ENCODE measurements at regions not wholly inside any gene's neighbourhood (a gene's known extent, or its start where the extent isn't known, plus 50 kb on each side); places are given as distances from the start of the nearest gene placed in this dataset.

DNA sequence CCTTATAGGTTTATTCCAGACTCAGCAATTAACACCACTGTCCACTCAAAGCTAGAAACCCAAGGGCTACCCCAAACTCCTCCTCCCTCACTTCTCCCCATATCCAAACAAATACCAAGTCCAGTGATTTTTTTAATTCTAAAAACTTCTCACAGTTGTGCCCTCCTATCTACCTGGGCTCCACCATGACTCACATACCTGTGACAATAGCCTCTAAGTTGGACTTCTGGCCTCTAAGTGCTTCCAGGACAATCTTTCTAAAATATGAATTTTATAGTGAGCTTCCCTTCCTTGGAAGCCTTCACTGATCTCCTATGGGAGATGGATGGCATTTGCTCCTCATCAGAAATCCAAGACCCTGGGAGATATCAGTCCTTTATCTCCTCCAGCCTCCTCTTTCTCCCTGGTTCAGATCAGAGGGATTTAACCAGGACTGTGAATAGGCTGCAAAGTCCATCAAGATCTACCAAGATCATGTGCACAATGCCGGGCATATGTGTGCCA is 219.3 kb downstream of the TOMM20 start:
- in situ Hi-C loops (cut with MboI; ENCODE audit: low sequenced_read_pairs): no loop called here

DNA sequence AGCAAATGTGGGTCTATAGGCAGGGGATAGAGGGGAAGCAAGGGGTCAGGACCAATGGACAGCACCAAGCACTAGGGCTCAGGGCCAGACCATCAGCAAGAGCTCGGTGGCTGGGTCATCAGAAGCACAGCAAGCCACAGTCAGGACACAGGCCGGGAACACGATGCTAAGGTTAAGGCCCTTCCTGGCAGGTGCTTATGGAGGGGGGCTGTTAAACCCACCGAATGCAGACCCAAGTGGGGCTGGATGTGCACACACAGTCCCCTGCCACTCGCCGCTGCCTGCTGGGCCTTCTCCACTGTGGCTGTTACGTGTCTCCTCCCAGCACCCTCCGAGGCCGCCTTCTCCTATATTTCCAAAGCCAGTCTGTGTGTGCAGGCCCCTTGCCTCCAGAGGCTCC is 220.1 kb downstream of the TOMM20 start:
- in situ Hi-C loops (cut with MboI; ENCODE audit: low sequenced_read_pairs): no loop called here

DNA sequence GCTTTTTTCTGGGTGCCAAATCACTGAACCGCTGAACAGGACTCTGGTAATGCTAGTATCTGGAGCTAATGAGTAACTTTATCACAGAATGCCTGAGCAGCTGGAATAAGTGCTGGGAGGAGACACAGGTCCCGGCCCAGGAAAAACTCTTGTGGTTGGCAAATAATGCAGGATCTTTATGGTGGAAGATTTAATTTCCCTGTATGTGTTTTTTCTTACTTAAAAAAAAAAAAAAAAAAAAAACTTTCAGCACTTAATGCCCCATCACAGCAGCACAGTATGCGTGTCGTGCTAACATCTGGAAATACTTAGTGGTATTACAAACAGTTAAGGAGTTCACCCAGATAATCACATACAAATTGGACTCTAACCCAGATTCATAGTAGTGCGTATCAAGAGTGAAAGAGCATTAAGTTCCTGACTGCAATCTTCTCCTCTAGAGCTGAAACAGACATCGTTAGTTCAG is 220.7 kb downstream of the TOMM20 start:
- in situ Hi-C loops (cut with MboI; ENCODE audit: low sequenced_read_pairs): no loop called here

DNA sequence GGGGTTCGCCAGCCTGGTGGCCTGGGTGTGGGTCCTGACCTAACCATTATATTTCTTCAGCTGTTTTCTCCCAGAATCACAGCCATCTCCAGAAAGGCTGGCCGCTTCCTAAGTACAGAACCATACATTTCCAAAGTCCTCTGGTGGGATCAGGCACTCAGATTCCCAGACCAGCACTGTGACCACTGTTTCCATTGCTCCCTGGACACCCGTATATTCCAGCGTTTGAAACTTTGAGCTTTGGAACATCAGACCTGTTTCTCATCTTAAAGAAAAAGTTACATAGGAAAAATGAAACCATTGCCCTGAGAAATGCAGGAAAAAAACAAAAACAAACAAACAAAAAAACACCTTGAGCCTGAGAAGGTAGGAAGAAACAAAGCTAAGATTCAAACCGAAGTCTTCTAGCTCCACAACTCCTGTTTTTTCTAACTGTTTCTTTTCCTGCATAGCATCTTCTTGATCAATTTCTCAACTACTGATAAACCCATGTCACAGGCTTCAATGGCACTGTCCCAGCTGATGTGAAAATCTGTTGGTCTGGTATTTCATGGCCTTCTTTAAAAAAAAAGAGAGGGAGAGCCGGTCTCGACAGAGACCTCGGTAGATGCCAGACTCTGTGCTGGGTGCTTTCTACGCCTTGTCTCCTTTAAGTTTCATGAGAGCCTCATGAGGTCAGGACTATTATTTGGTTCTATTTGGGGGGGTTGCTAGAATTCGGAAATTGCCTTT is 221.3 kb downstream of the TOMM20 start:
- in situ Hi-C loops (cut with MboI; ENCODE audit: low sequenced_read_pairs): no loop called here

DNA sequence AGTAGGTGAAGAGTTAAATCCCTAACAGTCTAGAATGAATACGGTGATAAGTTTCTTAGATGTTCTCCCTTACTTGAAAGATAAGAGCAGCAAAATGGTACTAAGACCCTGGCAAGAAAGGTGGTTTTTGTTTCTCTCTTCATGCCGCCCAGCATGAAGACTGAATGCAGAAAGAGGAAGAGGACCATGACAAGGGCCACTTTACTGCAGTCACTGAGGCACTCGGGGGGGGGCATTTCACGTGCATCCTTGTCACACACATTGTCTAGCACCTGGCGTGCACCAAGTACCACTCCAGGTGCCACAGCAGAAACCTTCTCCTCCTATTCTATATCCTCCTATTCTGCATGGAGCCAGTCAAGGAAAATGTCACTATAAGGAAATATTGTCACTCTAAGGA is 222.0 kb downstream of the TOMM20 start:
- in situ Hi-C loops (cut with MboI; ENCODE audit: low sequenced_read_pairs): no loop called here

DNA sequence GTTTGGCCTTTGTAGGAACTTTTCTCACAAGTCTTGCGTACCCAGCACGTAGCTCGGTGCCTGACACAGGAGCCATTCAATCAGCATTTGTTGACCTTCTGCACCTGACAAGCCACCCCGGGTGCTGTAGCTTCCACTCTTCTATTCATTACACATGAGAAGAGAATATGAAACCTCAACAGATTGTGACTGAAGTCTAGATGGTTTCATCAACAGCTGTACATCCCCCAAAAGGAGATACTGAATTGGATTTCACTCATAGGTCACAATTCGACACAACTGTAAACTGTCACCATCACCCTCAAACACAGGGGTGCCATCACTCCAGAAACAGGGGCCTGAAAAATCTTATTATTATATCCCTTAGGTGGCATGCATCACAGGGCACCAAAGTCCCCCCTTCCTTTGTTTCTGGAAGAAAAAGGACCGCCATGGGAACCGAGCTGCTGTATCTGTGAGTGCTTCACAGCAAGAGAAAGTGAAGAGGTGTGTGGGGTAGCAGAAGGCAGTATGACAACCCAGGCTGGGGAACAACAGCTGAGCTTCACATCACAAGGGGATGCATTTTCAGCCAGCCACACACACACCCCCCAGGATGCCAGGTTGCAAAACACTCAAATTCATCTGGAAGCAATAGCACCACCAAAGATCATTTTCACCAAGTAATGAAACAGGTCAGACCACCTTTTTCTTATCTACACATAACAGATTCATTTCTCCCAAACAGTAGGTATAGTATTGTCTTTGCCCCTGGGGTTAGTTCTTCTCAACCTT is 225.7 kb downstream of the TOMM20 start:
- in situ Hi-C loops (cut with MboI; ENCODE audit: low sequenced_read_pairs): no loop called here

DNA sequence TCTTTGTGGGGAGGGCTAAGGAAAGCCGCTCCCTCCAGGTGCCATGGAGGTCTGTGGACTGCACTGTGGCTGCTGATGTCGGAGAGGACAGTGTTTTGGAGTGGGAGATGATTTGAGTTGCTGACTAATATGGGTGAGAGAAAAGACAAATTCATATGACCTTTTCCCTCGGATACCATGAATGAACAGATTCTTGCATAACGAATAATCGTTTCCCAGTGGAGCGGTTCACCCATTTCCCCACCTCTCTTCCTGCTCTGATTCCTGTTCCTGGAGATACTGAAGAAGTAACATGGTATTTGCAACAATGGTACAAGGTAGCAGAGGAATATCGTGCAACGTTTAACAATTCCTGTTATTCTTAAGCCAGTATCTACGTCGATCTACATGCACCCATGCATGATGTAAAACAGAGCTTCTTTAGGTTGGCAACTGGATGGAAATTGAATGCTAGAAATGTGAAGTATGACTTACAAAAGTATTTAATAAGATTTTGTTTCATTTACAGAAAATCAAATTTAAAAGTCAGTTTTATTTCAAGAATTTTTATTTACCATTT is 227.1 kb downstream of the TOMM20 start:
- in situ Hi-C loops (cut with MboI; ENCODE audit: low sequenced_read_pairs): no loop called here

DNA sequence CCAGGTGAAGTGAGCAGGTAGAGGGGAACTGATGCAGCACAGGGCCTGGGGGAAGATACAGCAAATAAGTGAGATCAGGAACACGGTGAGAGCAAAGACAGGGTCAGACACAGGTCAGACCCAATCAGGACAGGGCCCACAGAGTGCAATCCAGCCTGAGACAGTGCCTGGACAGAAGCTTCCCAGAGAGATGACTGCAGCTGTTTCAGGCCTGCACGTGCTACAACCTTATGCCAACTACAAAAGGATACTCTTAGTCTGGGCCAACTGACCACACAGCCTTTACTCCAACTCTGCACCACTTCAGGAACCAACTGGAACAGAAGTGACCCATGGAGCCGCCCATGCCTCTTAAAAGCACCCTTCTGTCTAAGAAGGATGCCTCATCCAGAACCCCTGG is 228.0 kb downstream of the TOMM20 start:
- in situ Hi-C loops (cut with MboI; ENCODE audit: low sequenced_read_pairs): no loop called here

DNA sequence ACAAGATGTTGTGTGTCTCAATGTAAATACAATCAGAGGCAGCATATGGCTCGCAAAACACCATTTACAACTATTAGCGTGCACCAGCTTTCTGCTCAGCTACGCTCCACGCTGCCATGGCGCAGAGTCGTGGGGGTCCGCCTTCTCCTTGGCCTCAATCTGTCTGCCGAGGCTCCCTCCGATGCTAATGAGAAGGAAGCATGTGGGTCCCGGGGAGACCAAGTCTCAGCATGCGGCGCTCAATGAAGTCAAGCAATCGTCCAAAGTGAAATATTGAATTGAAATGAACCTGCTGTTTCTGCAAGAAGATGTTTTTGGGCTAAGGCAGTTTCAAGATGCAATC is 228.9 kb downstream of the TOMM20 start:
- in situ Hi-C loops (cut with MboI; ENCODE audit: low sequenced_read_pairs): no loop called here

DNA sequence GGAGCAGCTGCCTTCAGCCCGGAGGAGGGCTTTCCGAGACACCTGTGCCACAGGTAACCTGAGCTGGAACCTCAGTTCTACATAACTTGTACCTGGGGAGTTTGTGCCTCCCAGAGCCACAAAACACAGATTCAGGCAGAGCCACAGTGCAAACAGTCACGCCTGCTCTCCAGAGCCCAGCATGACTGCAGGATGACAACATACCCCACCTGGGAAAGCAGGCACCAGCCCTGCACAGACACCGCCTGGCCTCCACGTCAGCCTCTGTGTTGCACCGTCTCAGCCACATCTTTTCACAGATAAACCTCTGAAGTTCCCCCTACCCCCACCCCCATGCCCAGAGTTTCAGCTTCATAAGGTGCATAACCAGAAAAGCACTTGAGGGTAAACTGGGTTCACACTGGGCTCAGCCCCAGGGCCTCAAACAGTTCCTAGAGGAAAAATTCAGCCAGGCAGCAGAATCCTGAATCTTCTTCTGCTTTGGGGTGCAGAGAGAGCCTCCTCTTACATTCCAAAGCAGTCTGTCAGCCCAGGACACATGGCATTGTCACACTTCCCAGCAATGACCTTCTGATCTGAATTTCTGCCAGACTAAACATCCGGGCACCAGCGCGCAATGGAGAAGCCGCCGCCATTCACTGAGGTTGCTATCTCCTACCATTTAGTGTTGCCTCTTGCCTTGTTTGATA is 229.5 kb downstream of the TOMM20 start:
- in situ Hi-C loops (cut with MboI; ENCODE audit: low sequenced_read_pairs): no loop called here

DNA sequence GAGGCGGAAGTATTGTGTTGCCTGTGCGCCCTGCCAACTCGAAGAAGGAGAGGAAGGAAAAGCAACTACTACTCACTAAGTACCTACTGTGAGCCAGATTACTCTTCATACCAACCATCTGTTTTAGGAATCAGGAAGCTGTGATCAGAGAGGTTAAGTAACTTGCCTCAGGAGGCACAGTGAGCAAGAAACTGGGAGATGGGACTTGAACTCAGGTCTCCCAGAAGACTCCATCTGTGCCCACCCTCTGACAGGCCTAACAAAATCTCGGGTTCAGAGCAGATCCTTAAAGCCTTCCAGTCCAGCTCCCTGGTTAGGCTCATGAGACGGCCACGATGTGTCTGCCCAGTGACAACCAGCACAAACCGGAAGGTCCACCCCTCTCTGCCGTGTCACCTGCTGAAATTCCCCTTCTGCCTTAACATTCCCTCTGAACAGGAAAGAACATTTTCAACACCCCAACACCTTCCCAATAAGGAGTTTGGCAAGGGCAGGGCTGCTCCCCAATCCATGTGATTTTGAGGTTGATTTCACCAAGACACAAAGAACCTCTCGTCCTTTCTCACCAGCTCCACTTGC is 230.1 kb downstream of the TOMM20 start:
- in situ Hi-C loops (cut with MboI; ENCODE audit: low sequenced_read_pairs): no loop called here

DNA sequence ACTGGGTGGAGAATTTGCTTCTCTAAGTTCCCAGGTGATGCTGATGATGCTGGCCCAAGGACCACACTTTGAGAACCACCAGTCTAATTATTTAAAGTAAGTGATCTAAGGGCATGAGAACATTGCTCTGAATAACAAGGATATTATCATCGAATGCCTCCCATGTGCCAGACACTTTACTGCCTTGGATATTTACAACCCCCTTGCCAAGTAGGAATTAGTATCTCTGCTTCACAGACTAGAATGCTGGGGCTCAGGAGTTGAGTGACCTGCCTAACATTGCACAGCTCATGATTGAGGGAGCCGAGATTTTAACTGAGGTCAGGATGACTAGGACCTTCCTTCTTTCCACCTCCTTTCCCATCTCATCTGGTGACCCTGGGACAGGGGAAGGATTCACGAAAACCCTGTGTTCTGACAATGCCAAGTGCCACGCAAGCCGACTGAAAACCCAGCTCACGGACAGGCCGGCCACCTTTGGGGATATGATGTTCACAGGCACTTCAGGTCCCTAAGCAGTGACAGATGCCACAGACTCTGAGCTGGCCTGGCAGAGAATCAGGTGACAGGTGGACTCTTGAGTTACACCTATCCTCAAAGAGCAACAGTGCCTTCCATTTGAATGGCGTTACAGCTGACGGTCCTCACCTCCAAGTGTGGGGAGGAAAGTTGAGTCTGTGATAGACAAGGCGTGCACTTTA is 230.7 kb downstream of the TOMM20 start:
- in situ Hi-C loops (cut with MboI; ENCODE audit: low sequenced_read_pairs): no loop called here

DNA sequence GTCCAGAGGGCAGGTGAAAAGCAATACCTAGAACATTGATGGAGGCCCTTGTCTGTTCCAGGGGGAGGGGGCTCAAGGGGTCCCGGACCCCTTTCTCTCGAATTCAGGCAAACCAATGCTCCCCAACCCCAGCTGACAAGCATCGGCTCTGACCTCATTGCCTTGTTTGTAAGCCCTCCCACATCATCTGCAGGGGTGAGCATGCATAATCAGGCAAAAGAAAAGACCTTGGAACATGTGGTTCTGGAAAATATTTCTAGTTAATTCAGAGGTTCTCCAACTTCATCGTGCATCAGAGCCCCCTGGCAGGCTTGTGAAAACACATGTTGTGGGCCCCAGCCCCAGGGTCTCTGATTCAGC is 231.3 kb downstream of the TOMM20 start:
- in situ Hi-C loops (cut with MboI; ENCODE audit: low sequenced_read_pairs): no loop called here

DNA sequence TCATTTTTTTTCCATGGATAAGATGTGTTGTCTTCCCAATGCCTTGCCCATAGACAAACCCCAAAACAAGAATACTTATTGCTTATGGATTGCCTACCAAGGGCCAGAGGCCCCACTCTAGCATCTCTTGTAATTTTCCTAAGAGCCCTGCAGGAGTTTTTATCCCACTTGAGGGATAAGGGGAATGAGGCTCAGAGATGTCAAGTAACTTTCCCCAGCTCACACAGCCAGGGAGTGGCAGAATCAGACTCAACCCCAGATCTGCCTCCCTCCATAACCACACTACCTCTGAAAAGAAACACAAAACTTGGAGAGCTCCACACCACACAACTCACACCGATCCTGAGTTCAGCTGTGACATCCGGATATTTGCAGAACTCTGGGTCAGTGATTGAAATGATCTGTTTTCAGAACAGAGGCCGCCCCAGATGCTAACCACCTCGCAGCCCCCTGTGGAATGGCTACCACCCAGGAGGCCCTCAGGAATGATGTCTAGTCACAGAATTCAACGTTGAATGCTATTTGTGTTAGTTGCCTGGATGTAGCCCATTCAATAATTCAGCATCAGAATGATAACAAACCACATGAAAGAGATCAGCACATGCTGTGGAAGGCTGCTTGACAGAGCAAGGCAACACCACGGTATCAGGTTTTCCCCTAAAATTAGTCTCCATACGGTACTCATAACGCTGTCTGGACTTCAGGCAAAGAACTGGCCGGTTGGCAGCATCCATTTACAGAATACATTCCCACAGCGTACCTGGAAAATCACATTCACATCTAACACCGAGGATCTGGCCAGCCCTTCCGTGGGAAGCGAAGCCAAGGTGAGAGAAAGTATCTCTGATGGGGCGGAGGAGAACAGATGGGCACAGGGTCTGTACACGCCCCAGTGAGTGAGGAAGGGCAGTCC is 231.9 kb downstream of the TOMM20 start:
- in situ Hi-C loops (cut with MboI; ENCODE audit: low sequenced_read_pairs): no loop called here

DNA sequence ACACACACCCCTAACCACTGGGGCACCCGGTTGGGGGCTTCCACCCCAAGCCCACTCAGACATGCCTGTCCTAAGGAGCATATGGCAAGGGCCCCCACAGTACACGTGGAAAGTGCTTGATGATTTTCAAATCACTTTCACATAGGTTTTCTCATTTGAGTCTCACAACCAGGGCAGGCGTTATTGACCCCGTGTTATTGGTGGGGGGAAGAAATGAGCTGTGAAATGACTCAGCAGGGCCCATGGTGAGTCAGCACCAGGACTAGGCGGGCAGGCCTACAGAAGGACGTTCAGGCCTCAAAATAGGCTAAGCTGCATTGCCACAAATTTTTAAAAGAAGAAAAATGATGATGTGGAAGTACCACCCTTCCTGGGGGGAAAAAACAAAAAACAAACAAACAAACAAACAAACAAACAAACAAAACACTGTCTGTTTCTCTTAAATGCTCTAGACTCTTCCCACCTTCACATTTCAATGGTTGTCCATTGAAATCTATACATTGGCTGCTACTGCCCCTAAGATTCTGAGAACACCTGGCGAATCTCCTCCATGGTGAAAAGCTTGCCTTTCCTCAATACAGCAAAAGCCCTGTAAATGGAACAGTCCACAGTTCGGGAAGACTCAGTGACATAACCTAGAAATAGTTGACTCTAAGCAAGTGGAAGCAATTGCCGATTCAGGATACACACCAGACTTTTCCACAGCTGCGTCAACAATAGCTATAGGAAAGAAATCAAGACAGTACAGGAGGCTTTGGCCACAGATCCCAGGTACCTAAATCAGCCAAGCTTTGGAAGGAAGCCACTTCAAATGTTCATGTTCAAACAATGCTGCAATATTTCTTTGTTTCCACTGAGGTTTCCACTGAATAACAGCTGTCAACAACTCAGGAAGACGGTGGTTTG is 234.7 kb downstream of the TOMM20 start:
- in situ Hi-C loops (cut with MboI; ENCODE audit: low sequenced_read_pairs): no loop called here

DNA sequence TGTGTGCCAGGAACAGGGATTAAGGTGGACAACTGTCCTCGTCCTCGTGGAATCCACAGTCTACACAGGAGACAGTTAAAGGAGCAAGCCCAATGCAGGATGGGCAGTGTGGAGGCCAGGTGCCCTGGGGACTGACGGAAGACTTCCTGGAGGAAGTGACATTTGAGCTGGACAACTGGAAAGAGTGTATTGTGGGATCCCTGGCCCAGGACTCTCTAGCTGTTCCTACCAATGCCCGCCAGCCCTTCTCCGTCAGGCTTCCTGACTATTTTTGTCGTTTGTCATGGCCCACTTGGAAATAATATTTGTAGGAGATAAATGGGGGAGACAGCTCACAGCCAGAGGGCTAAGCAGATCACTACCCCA is 235.3 kb downstream of the TOMM20 start:
- in situ Hi-C loops (cut with MboI; ENCODE audit: low sequenced_read_pairs): no loop called here

DNA sequence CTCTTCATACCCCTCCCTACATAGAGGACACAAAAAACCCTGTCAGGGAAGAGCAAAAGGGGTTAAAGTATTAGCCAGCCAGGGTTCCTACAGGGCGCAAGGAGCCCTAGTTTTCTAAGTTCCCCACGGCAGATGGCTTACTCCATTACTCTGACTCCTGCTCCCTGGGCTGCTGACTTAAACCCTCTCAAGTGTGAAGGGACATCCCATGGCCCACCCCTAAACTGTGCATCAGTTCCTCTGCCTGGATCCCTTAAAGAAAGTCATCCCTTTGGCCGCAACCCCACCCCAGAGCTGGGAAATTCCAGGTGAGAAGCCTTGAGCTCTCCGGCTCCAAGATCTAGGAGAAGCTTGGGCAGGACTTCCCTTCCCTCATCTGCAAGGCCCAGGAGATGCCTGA is 236.0 kb downstream of the TOMM20 start:
- in situ Hi-C loops (cut with MboI; ENCODE audit: low sequenced_read_pairs): no loop called here

DNA sequence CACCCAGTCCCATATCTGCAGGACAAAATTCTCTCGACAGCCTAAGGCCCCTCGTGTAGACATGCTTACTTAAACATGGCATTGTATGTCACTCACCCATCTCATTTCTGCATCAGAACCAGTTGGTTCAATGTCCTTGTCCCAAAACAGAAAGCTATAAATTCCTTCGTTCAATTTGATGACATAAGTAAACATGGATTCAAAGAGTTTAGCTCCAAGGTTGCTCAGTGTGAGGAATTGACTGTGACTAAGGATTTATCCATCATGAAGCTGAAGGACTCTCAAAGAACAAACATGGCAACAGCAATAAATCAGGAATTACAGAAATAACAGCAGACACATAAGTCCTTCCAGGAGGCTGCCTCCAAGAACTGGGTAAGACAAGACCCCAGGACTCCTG is 237.2 kb downstream of the TOMM20 start:
- in situ Hi-C loops (cut with MboI; ENCODE audit: low sequenced_read_pairs): no loop called here

DNA sequence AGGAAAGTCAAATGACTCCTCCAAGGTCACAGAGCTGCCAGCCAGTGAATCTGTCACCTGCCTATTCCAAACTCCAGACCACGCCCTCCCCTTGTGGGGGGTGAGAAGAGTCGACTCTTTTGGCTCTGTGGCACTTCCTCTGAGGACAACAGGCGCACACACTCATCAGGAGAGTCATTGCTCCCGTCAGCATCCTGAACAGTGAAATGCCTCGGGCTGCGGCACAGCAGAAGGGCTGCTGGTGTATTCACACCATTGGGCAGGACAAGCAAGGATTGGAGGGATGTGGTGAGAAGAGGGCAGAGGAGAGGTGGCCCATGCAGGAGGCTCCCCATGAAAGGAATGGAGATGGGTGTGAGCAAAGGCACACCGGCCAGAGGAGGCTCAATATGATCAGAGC is 239.0 kb downstream of the TOMM20 start:
- in situ Hi-C loops (cut with MboI; ENCODE audit: low sequenced_read_pairs): no loop called here
